SU-DHL-6 (cell line): ENCODE measurements at regions not wholly inside any gene's neighbourhood (a gene's known extent, or its start where the extent isn't known, plus 50 kb on each side); places are given as distances from the start of the nearest gene placed in this dataset.
"Not testable (repeated sequence)": the region's sequence is repeated elsewhere in the genome, so short reads cannot be mapped to it uniquely, and the experiment has no call there.

Experiments
- H2AFZ ChIP-seq: fragments of 200-600 bp; sonication (generic); 2 replicates; pipeline ENCODE4 v1.6.1; 2014; ENCODE audit warnings: low read depth, mild to moderate bottlenecking, moderate library complexity, mixed read lengths, antibody characterized with exemption, low read length; ENCODE audit not compliant: severe bottlenecking
- H3F3A ChIP-seq: fragments of 200-600 bp; shearing (Covaris generic); 2 replicates; pipeline ENCODE4 v1.6.0; 2016; ENCODE audit warnings: antibody characterized with exemption, mild to moderate bottlenecking; ENCODE audit not compliant: insufficient read depth
- H3K27ac ChIP-seq: fragments of 200-600 bp; sonication (generic); 2 replicates; pipeline ENCODE4 v1.5.1; 2016; ENCODE audit warnings: low read depth, mild to moderate bottlenecking, low read length, moderate library complexity, mixed read lengths
- H3K27me3 ChIP-seq: fragments of 200-600 bp; sonication (generic), shearing (Covaris generic); 2 replicates; pipeline ENCODE4 v1.6.0; 2014; ENCODE audit warnings: mild to moderate bottlenecking, low read length
- H3K36me3 ChIP-seq: fragments of 200-600 bp; sonication (generic); 2 replicates; pipeline ENCODE4 v1.6.1; 2014; ENCODE audit warnings: mild to moderate bottlenecking, low read length, mixed read lengths
- H3K4me2 ChIP-seq: fragments of 300-600, 200-600 bp; shearing (Covaris generic), sonication (generic); 2 replicates; pipeline ENCODE4 v1.6.0; 2014; ENCODE audit warnings: low read length, low read depth, mild to moderate bottlenecking; ENCODE audit not compliant: poor library complexity, severe bottlenecking
- H3K4me3 ChIP-seq: fragments of 200-600 bp; sonication (generic); 2 replicates; pipeline ENCODE4 v1.5.1; 2014; ENCODE audit warnings: antibody characterized with exemption, low read length, mild to moderate bottlenecking, mixed read lengths; ENCODE audit not compliant: insufficient read depth, poor library complexity, severe bottlenecking
- H3K79me2 ChIP-seq: fragments of 200-600 bp; sonication (generic); 2 replicates; pipeline ENCODE4 v1.6.1; 2014; ENCODE audit warnings: mild to moderate bottlenecking, low read length, moderate library complexity; ENCODE audit not compliant: insufficient read depth
- H3K9ac ChIP-seq: fragments of 200-600 bp; sonication (generic); 2 replicates; pipeline ENCODE4 v1.7.0; 2014; ENCODE audit warnings: mild to moderate bottlenecking, low read length
- H3K9me2 ChIP-seq: fragments of 200-600 bp; sonication (generic); replicated peaks from 2 replicates; pipeline ENCODE4 v1.6.1; 2014; ENCODE audit warnings: low read length; ENCODE audit not compliant: insufficient read depth
- H3K9me3 ChIP-seq: fragments of 200-600 bp; sonication (generic); 2 replicates; pipeline ENCODE4 v1.6.1; 2014; ENCODE audit warnings: low read length, mixed read lengths; ENCODE audit not compliant: insufficient read depth
- H4K20me1 ChIP-seq: fragments of 200-600 bp; sonication (generic); 2 replicates; pipeline ENCODE4 v1.6.1; 2014; ENCODE audit warnings: low read depth, mild to moderate bottlenecking, antibody characterized with exemption, low read length, moderate library complexity, mixed read lengths
- EZH2phosphoT487 ChIP-seq: fragments of 200-600 bp; sonication (generic), shearing (Covaris generic); conservative IDR thresholded peaks from 2 replicates; pipeline ENCODE4 v1.6.1; 2018; ENCODE audit warnings: mild to moderate bottlenecking, antibody characterized with exemption, low read length, moderate library complexity, mixed read lengths
- TF ChIP-seq, protein P1 (sequence below): fragments of 200-600 bp; sonication (generic); IDR thresholded peaks from one replicate; pipeline ENCODE4 v1.5.1; 2017; ENCODE audit warnings: antibody characterized with exemption, mild to moderate bottlenecking, low read length, moderate library complexity; ENCODE audit not compliant: insufficient read depth, poor library complexity, severe bottlenecking

GRCh38 chr12:85627584-85627983 lies 208.6 kb downstream of the RASSF9 start:
- Histone ChIP-seq H3K4me3 (no peak overlapping the region), H3K9ac (no peak overlapping the region), H3K9me3 (no peaks in the 10 kb centered on the region), H3F3A (no peaks in the 10 kb centered on the region), H3K4me2 (no peak overlapping the region), H3K27me3 (no peaks in the 10 kb centered on the region), H3K36me3 (no peaks in the 10 kb centered on the region), H3K9me2 (no peaks in the 10 kb centered on the region), H2AFZ (no peak overlapping the region), H4K20me1 (no peaks in the 10 kb centered on the region), H3K27ac (no peak overlapping the region), H3K79me2 (no peaks in the 10 kb centered on the region)
- no peak for TF ChIP-seq EZH2phosphoT487
- TF ChIP-seq, protein P1, sequence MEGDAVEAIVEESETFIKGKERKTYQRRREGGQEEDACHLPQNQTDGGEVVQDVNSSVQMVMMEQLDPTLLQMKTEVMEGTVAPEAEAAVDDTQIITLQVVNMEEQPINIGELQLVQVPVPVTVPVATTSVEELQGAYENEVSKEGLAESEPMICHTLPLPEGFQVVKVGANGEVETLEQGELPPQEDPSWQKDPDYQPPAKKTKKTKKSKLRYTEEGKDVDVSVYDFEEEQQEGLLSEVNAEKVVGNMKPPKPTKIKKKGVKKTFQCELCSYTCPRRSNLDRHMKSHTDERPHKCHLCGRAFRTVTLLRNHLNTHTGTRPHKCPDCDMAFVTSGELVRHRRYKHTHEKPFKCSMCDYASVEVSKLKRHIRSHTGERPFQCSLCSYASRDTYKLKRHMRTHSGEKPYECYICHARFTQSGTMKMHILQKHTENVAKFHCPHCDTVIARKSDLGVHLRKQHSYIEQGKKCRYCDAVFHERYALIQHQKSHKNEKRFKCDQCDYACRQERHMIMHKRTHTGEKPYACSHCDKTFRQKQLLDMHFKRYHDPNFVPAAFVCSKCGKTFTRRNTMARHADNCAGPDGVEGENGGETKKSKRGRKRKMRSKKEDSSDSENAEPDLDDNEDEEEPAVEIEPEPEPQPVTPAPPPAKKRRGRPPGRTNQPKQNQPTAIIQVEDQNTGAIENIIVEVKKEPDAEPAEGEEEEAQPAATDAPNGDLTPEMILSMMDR: no peak

DNA sequence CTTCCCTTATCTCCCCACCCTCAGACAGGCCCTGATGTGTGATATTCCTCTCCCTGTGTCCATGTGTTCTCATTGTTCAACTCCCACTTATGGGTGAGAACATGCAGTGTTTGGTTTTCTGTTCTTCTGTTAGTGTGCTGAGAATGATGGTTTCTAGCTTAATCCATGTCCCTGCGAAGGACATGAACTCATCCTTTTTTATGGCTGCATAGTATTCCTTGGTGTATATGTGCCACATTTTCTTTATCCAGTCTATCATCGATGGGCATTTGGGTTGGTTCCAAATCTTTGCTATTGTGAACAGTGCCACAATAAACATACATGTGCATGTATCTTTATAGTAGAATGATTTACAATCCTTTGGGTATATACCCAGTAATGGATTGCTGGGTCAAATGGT lies 207.6 kb downstream of the RASSF9 start:
- H3K27ac ChIP-seq, H2AFZ ChIP-seq, H3K4me2 ChIP-seq, H3K79me2 ChIP-seq, H3F3A ChIP-seq, H3K27me3 ChIP-seq, H3K36me3 ChIP-seq, H3K4me3 ChIP-seq, H3K9ac ChIP-seq, H3K9me3 ChIP-seq, H3K9me2 ChIP-seq, H4K20me1 ChIP-seq: not testable (repeated sequence)

GRCh38 chr12:85630851-85631250 lies 205.4 kb downstream of the RASSF9 start:
- TF ChIP-seq, protein P1: no peak
- TF ChIP-seq EZH2phosphoT487: no peak
- H4K20me1 ChIP-seq: no peaks in the 10 kb centered on the region
- no peaks in the 10 kb centered on the region for H3K9me2 ChIP-seq
- H3K9me3 ChIP-seq: no peaks in the 10 kb centered on the region
- no peak overlapping the region for H3K27ac ChIP-seq
- H3K4me2 ChIP-seq: no peak overlapping the region
- H3K27me3 ChIP-seq: no peaks in the 10 kb centered on the region
- H2AFZ ChIP-seq: no peak overlapping the region
- no peaks in the 10 kb centered on the region for H3F3A ChIP-seq
- H3K9ac ChIP-seq: no peak overlapping the region
- no peaks in the 10 kb centered on the region for H3K36me3 ChIP-seq
- no peak overlapping the region for H3K4me3 ChIP-seq
- no peaks in the 10 kb centered on the region for H3K79me2 ChIP-seq

- Histone ChIP-seq H3F3A (no peaks in the 10 kb centered on the region), H3K9me3 (no peaks in the 10 kb centered on the region), H3K27ac (no peak overlapping the region), H2AFZ (no peak overlapping the region), H4K20me1 (no peaks in the 10 kb centered on the region), H3K4me3 (no peak overlapping the region), H3K79me2 (no peaks in the 10 kb centered on the region), H3K4me2 (no peak overlapping the region), H3K27me3 (no peaks in the 10 kb centered on the region), H3K36me3 (no peaks in the 10 kb centered on the region), H3K9ac (no peak overlapping the region), H3K9me2 (no peaks in the 10 kb centered on the region)
- TF ChIP-seq, protein P1: no peak
- TF ChIP-seq EZH2phosphoT487: no peak
Observed at GRCh38 chr12:85632390-85632789, 203.8 kb downstream of the RASSF9 start.
